ENCODE measurements at regions not wholly inside any gene's neighbourhood (a gene's known extent, or its start where the extent isn't known, plus 50 kb on each side); places are given as distances from the start of the nearest gene placed in this dataset.

DNA sequence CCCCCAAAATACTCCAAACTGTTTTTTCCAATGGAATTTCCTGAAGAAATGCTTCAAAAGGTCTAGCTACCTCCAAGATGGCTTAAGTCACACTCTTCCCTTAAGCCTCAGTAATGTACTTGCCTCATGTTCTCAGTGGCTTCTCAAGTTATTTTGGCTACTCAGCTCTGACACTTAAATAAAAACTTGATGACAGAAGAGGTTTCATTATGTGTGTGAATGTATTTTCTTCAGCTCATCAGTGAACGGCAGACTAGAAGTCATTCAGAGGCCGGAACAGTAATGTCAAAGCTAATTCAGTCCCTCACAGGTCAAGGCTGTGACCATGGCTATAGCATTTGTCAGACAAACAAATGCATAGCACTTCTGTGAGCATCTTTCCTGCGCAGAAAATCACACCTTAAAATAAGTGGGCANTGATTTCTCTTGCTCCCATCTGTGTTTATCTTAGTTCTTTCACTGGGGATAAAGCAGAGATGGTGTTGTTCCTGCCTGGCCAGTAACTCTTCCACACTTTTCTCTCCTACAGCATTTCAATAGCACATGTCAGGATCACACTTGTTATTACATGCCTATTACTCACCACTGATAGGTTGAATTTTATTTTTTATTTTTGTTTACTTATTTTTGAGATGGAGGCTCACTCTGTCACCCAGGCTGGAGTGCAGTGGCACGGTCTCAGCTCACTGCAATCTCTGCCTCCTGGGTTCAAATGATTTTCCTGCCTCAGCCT is 68.5 kb upstream of the PLCL2 start:
- no peak for TF ChIP-seq CTCF (IDR thresholded peaks at IDR 0.05)
- H3K4me1 Mint-ChIP-seq (ENCODE audit: low read depth), result no peaks in the 10 kb centered on the region
- DNase-seq, result no peak
- H3K4me3 Mint-ChIP-seq, result no peak overlapping the region
- no peak overlapping the region for H3K27ac Mint-ChIP-seq
- H3K27me3 Mint-ChIP-seq (ENCODE audit: insufficient read depth), result 0 out of 2 replicates have a peak, but pooled peaks cover 1% of the 10 kb centered on the region
- H3K36me3 Mint-ChIP-seq (ENCODE audit: low read depth), result no peaks in the 10 kb centered on the region
- H3K9me3 Mint-ChIP-seq, result no peaks in the 10 kb centered on the region

DNA sequence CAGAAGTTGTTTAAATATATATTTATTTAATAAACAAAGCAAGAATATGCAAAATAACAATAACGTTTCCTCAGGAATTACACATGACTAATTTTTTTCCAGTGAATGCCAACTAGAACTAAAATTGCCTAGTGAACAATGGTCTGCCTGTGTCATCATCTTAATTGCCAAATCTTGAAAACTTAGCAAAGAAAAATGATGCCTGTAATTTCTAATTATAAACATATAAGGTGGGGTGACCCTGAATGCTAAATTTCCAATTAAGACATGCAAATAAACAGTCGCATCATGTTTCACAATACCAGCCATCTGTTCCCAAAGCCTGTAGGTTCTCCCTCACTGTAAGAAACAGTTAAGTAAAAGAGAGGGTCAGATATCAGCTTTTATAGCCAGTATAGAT is 67.6 kb upstream of the PLCL2 start:
- no peak for DNase-seq
- TF ChIP-seq CTCF (IDR thresholded peaks at IDR 0.05), result no peak
- Mint-ChIP-seq H3K36me3 (ENCODE audit: low read depth) (no peaks in the 10 kb centered on the region), H3K4me3 (no peak overlapping the region), H3K9me3 (no peaks in the 10 kb centered on the region), H3K27me3 (ENCODE audit: insufficient read depth) (peaks cover 1% of the 10 kb centered on the region; the same call in 1 of the 2 replicates), H3K27ac (no peak overlapping the region), H3K4me1 (ENCODE audit: low read depth) (no peaks in the 10 kb centered on the region)

DNA sequence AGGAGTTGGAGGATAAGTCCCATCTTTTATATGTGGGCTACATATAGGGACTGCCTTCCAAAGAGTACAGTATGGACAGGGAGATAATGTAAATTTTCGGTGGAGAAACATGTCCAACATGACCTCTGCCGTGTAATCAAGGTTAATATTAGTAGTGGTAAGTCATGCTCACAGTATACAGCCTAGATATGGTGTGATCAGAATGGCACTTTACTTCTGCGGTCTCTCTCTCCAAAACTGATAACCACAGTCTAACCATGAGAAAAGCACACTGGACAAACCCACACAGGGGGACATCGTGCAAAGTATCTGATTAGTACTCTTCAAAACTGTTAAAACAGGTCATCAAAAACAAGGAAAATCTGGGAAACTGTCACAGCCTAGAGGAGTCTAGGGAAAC is 66.6 kb upstream of the PLCL2 start:
- H3K9me3 Mint-ChIP-seq, result no peaks in the 10 kb centered on the region
- H3K27ac Mint-ChIP-seq, result no peak overlapping the region
- no peak for TF ChIP-seq CTCF (IDR thresholded peaks at IDR 0.05)
- H3K36me3 Mint-ChIP-seq (ENCODE audit: low read depth), result no peaks in the 10 kb centered on the region
- peaks cover 1% of the 10 kb centered on the region; the same call in 1 of the 2 replicates for H3K27me3 Mint-ChIP-seq (ENCODE audit: insufficient read depth)
- H3K4me1 Mint-ChIP-seq (ENCODE audit: low read depth), result no peaks in the 10 kb centered on the region
- no peak for DNase-seq
- H3K4me3 Mint-ChIP-seq, result no peak overlapping the region

DNA sequence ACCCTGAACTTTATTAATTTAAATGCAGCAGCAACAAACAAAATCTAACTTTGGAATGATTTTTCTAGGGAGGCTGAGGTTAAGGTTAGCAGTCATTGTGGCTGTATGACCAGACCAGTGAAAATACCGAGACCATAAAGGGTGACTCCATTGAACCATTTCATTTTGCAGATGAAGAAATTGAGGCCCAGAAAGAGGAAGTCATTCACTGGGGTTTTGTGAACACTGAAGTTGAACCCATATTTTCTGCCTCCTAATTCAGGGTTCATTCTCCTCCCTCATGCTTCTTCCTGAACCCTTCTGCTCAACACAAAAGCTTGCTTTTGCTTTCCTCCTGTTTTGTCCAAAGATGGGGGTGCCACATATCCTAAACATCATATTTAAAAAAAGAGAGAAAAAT is 65.8 kb upstream of the PLCL2 start:
- Mint-ChIP-seq H3K27ac (no peak overlapping the region), H3K36me3 (ENCODE audit: low read depth) (no peaks in the 10 kb centered on the region), H3K4me1 (ENCODE audit: low read depth) (no peaks in the 10 kb centered on the region), H3K4me3 (no peak overlapping the region), H3K9me3 (no peaks in the 10 kb centered on the region), H3K27me3 (ENCODE audit: insufficient read depth) (peaks cover 1% of the 10 kb centered on the region; the same call in 1 of the 2 replicates)
- no peak for DNase-seq
- no peak for TF ChIP-seq CTCF (IDR thresholded peaks at IDR 0.05)

DNA sequence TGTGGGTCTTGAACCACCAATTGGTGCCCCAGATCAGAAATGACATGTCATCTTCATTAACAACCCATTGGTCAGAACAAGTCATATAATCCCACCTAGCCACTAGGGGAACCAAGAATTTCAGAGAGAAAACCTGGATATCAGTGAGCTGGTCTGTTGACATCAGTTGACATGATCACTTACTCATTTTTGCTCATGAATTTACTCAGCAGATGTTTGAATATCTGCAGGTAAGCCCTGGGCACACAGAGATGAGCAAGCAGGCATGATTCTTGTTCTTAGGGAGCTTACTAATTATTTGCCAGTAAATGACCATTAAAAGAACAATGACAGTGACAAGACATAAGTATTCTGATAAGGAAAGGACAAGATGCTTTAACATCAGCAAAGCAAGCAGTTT is 64.3 kb upstream of the PLCL2 start:
- Mint-ChIP-seq H3K9me3 (no peaks in the 10 kb centered on the region), H3K4me1 (ENCODE audit: low read depth) (no peaks in the 10 kb centered on the region), H3K4me3 (no peak overlapping the region), H3K27me3 (ENCODE audit: insufficient read depth) (peaks cover 1% of the 10 kb centered on the region; the same call in 1 of the 2 replicates), H3K27ac (no peak overlapping the region), H3K36me3 (ENCODE audit: low read depth) (no peaks in the 10 kb centered on the region)
- DNase-seq, result no peak
- no peak for TF ChIP-seq CTCF (IDR thresholded peaks at IDR 0.05)

Measured in HFFc6 (cell line).